DOHH2 (cell line): ENCODE measurements at regions not wholly inside any gene's neighbourhood (a gene's known extent, or its start where the extent isn't known, plus 50 kb on each side); places are given as distances from the start of the nearest gene placed in this dataset.

ENCODE experiments used
- H3F3A ChIP-seq: fragments of 200-600 bp; sonication (generic), shearing (Covaris generic); 2 replicates; pipeline ENCODE4 v1.6.0; 2016; ENCODE audit warnings: antibody characterized with exemption, mild to moderate bottlenecking; ENCODE audit not compliant: control insufficient read depth, insufficient read depth
- H3K27ac ChIP-seq: fragments of 200-600 bp; sonication (generic); 2 replicates; pipeline ENCODE4 v1.5.1; 2014; ENCODE audit warnings: low read depth, mild to moderate bottlenecking, low read length, moderate library complexity
- H3K27me3 ChIP-seq: fragments of 200-600 bp; sonication (generic); 2 replicates; pipeline ENCODE4 v1.6.1; 2014; ENCODE audit warnings: mild to moderate bottlenecking, low read length, mixed read lengths; ENCODE audit not compliant: control insufficient read depth
- H3K36me3 ChIP-seq: fragments of 200-600 bp; sonication (generic); 2 replicates; pipeline ENCODE4 v1.6.1; 2014; ENCODE audit warnings: mild to moderate bottlenecking, low read length, moderate library complexity, mixed read lengths; ENCODE audit not compliant: control insufficient read depth
- H3K4me1 ChIP-seq: fragments of 200-600 bp; sonication (generic); 2 replicates; pipeline ENCODE4 v1.6.1; 2014; ENCODE audit warnings: mild to moderate bottlenecking, low read length, mixed read lengths; ENCODE audit not compliant: control insufficient read depth
- H3K4me2 ChIP-seq: fragments of 200-600 bp; sonication (generic); 2 replicates; pipeline ENCODE4 v1.6.0; 2014; ENCODE audit warnings: mild to moderate bottlenecking, low read length, moderate library complexity
- H3K4me3 ChIP-seq: fragments of 200-600 bp; sonication (generic); 2 replicates; pipeline ENCODE4 v1.5.1; 2014; ENCODE audit warnings: mild to moderate bottlenecking, low read length, mixed read lengths
- H3K79me2 ChIP-seq: fragments of 200-600 bp; sonication (generic); 2 replicates; pipeline ENCODE4 v1.6.1; 2014; ENCODE audit warnings: mild to moderate bottlenecking, low read length, mixed read lengths; ENCODE audit not compliant: control insufficient read depth
- H3K9me2 ChIP-seq: fragments of 200-600 bp; sonication (generic); replicated peaks from 2 replicates; pipeline ENCODE4 v1.6.1; 2014; ENCODE audit warnings: mild to moderate bottlenecking, low read length, mixed read lengths; ENCODE audit not compliant: control insufficient read depth
- H3K9me3 ChIP-seq: fragments of 200-600 bp; sonication (generic); 2 replicates; pipeline ENCODE4 v1.6.1; 2014; ENCODE audit warnings: antibody characterized with exemption, low read length, mixed read lengths; ENCODE audit not compliant: control insufficient read depth, insufficient read depth
- H4K20me1 ChIP-seq: fragments of 200-600 bp; sonication (generic); 2 replicates; pipeline ENCODE4 v1.6.0; 2014; ENCODE audit warnings: low read depth, mild to moderate bottlenecking, antibody characterized with exemption, low read length, moderate library complexity; ENCODE audit not compliant: control insufficient read depth, insufficient read depth
- EZH2phosphoT487 ChIP-seq: fragments of 200-600 bp; sonication (generic); IDR thresholded peaks from 2 replicates; pipeline ENCODE4 v1.6.1; 2017; ENCODE audit warnings: borderline replicate concordance, mild to moderate bottlenecking, antibody characterized with exemption, low read length, moderate library complexity, mixed read lengths
- TF ChIP-seq, protein P1 (sequence below): fragments of 200-600 bp; sonication (generic); IDR thresholded peaks from one replicate; pipeline ENCODE4 v1.5.1; 2014; ENCODE audit warnings: antibody characterized with exemption, mild to moderate bottlenecking, low read depth, low read length; ENCODE audit not compliant: poor library complexity, severe bottlenecking

- TF ChIP-seq, protein P1, sequence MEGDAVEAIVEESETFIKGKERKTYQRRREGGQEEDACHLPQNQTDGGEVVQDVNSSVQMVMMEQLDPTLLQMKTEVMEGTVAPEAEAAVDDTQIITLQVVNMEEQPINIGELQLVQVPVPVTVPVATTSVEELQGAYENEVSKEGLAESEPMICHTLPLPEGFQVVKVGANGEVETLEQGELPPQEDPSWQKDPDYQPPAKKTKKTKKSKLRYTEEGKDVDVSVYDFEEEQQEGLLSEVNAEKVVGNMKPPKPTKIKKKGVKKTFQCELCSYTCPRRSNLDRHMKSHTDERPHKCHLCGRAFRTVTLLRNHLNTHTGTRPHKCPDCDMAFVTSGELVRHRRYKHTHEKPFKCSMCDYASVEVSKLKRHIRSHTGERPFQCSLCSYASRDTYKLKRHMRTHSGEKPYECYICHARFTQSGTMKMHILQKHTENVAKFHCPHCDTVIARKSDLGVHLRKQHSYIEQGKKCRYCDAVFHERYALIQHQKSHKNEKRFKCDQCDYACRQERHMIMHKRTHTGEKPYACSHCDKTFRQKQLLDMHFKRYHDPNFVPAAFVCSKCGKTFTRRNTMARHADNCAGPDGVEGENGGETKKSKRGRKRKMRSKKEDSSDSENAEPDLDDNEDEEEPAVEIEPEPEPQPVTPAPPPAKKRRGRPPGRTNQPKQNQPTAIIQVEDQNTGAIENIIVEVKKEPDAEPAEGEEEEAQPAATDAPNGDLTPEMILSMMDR, result no peak
- TF ChIP-seq EZH2phosphoT487, result no peak
- no peaks in the 10 kb centered on the region for H3K4me1 ChIP-seq
- no peaks in the 10 kb centered on the region for H3K27me3 ChIP-seq
- no peaks in the 10 kb centered on the region for H3K79me2 ChIP-seq
- H3K36me3 ChIP-seq, result 0 out of 2 replicates have a peak, but pooled peaks cover 3% of the 10 kb centered on the region
- no peaks in the 10 kb centered on the region for H4K20me1 ChIP-seq
- no peaks in the 10 kb centered on the region for H3K9me2 ChIP-seq
- H3K9me3 ChIP-seq, result peaks cover 6% of the 10 kb centered on the region; the same call in 1 of the 2 replicates
- no peak overlapping the region for H3K4me3 ChIP-seq
- H3K4me2 ChIP-seq, result no peak overlapping the region
- H3F3A ChIP-seq, result no peaks in the 10 kb centered on the region
- H3K27ac ChIP-seq, result no peak overlapping the region
Measured at GRCh38 chr18:33854827-33855139, 276.8 kb downstream of the ASXL3 start.

GRCh38 chr18:33854086-33854826 is 276.2 kb downstream of the ASXL3 start:
- no peak overlapping the region for H3K27ac ChIP-seq
- H3K4me3 ChIP-seq, result no peak overlapping the region
- no peaks in the 10 kb centered on the region for H3F3A ChIP-seq
- H3K27me3 ChIP-seq, result no peaks in the 10 kb centered on the region
- no peaks in the 10 kb centered on the region for H3K9me2 ChIP-seq
- no peak for TF ChIP-seq EZH2phosphoT487
- TF ChIP-seq, protein P1, result no peak
- no peaks in the 10 kb centered on the region for H3K4me1 ChIP-seq
- H3K79me2 ChIP-seq, result no peaks in the 10 kb centered on the region
- H3K9me3 ChIP-seq, result peaks cover 6% of the 10 kb centered on the region; the same call in 1 of the 2 replicates
- no peaks in the 10 kb centered on the region for H4K20me1 ChIP-seq
- 0 out of 2 replicates have a peak, but pooled peaks cover 3% of the 10 kb centered on the region for H3K36me3 ChIP-seq
- H3K4me2 ChIP-seq, result no peak overlapping the region

GRCh38 chr18:33853187-33853586 is 275.2 kb downstream of the ASXL3 start:
- no peak overlapping the region for H3K27ac ChIP-seq
- H4K20me1 ChIP-seq, result no peaks in the 10 kb centered on the region
- peaks cover 3% of the 10 kb centered on the region; the same call in 1 of the 2 replicates for H3K9me3 ChIP-seq
- no peaks in the 10 kb centered on the region for H3K9me2 ChIP-seq
- no peak overlapping the region for H3K4me3 ChIP-seq
- no peaks in the 10 kb centered on the region for H3F3A ChIP-seq
- no peaks in the 10 kb centered on the region for H3K79me2 ChIP-seq
- H3K4me2 ChIP-seq, result no peak overlapping the region
- H3K36me3 ChIP-seq, result 0 out of 2 replicates have a peak, but pooled peaks cover 3% of the 10 kb centered on the region
- no peak for TF ChIP-seq EZH2phosphoT487
- TF ChIP-seq, protein P1, result no peak
- H3K27me3 ChIP-seq, result no peaks in the 10 kb centered on the region
- no peaks in the 10 kb centered on the region for H3K4me1 ChIP-seq
